OCI-M2 (cell line): ENCODE measurements at regions not wholly inside any gene's neighbourhood (a gene's known extent, or its start where the extent isn't known, plus 50 kb on each side); places are given as distances from the start of the nearest gene placed in this dataset.

ENCODE experiments used
- DNase-seq: peaks from one replicate; lab custom pipeline; 2025; ENCODE audit not compliant: unreplicated experiment; lab: John Stamatoyannopoulos, UW

DNA sequence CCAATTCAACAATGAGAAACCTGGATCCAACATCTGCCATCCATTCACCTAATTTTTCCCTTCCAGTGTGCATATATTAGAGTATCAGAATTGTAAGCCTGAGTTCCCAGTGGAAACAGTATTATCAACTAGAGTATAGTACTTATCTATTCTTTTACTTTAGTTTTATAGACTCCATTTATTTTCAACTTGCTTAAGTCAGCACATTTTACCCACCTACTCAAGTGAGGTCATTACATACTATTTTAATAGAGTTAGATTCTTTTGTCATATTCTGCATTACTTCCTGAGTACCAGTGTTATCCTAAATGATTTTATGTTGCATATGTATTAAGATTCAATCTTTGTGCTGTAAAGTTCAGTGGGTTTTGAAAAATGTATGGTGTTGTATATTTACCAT lies 1393.3 kb downstream of the MAT2B start:
- DNase-seq, result no peak

DNA sequence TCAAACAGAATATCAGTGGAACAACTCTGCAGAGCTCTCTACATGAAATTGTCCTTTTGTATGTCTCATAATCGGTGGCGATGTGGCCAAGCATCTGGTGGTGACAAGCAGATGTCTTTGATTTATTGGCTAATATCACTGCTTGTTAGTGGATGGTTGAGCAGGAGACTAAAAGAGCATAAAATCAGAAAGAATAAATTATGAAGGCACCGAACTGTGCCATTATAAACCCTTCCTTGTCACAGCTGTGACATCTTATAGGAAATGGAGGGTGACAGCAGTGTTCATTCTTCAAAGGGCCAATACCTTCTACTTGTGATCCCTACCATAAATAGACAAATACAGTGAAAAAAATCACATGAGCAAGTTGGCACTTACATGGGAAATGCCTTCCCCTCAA lies 1404.3 kb downstream of the MAT2B start:
- DNase-seq, result no peak

DNA sequence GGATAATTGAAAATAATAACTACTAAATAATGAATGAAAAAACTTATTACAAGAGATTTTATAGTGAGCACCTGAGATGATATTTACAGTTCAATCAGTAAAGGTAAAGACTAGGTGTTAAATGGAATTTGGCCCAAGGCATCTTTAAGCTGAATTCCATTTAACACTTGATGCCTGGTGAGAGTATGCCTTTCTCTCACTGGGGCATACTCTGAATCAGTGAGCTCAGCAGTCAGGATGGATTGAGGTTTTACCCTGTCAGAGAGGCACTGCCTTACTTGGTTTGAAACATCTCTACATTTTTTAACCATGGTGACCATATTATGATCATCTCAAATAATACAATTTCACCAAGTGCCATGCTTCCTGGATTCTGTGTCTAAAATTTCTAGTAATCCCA lies 1416.3 kb downstream of the MAT2B start:
- no peak for DNase-seq

DNA sequence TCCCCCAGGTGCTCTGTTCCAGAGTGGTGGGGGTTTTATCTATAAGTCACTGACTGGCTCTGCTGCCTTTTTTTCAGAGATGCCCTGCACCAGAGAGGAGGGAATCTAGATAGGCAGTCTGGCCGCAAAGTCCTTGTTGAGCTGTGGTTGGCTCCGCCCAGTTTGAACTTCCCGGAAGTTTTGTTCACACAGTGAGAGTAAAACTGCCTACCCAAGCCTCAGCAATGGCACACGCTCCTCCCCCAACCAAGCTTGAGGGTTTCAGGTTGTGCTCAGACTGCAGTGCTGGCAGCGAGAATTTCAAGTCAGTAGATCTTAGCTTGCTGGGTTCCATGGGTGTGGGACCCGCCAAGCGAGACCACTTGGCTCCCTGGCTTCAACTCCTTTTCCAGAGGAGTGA lies 1428.6 kb downstream of the MAT2B start:
- DNase-seq, result no peak

- DNase-seq, result no peak
Measured at GRCh38 chr5:164934561-164934960, 1429.1 kb downstream of the MAT2B start.

DNA sequence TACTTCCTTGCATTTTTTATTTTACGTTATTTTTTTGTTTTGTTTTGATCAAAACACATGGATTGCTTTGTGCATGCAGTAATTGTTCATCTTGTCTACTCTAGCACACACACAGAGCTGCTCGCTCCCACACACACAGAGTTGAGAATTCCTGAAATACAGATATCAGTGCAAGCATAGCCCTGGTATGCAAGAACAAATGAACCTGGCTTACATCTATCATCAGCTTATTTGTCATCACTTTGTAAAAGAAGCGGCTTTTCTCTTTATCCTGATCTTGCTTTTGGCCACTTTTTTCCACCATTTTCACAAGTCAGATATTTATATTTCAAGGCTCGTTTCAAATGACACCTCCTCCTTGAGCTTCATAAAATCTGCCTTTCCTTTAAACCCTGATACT lies 1435.7 kb downstream of the MAT2B start:
- no peak for DNase-seq

GRCh38 chr5:164950927-164951326 lies 1445.5 kb downstream of the MAT2B start:
- DNase-seq, result no peak

DNA sequence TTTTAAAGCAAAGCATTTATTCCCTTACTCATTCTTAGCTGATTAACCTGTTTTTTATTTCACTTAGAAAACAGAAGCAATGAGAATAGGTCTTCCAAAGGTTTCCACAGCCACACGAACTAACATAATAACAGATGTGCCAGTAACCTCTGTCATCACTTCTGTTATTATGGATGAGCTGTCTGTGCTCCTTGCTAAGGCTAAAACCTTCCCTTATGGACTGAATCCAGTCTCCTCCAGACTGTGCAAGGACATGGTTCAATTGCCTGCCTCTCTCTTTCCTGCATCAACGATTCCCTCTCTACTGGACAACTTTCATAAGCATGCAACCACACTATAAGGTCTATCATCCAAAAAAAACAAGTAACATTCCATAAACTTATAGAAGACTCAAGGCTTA lies 1446.2 kb downstream of the MAT2B start:
- DNase-seq, result no peak

DNA sequence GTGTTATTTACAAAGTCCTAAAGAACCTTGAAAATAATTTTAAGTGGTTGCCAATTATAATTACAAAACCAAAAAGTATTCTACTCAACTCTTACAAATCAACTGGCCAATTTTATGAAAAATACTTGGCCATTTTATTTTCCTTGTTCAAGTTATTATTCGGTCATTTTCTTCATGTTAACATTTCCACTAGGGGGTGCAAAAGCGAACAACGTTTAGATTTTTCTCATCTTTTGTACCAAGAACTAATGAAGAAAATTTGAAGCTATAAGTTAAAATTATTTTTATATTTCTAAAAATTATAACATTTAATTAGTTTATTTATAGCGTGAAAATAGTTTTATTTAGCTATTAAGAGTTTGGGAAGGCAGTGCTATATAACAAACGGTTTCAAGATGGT lies 1453.3 kb downstream of the MAT2B start:
- DNase-seq, result no peak

DNA sequence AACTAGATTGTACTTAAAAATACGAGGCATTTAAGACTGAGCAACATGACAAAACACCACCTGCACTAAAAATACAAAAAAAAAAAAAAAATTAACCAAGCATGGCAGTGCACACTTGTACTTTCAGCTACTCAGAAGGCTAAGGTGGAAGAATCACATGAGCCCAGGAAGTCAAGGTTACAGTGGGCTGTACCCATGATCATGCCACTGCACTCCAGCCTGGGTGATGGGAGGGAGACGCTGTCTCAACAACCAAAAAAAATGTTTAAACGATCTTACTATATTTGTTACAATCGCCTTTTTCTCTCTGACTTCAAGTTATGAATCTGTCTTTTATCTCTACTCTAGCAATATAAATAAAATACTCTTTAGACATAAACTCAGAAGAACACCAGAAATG lies 1454.3 kb downstream of the MAT2B start:
- DNase-seq, result no peak

GRCh38 chr5:164962329-164962961 lies 1457.0 kb downstream of the MAT2B start:
- no peak for DNase-seq

- no peak for DNase-seq
Measured at GRCh38 chr5:164966611-164967010, 1461.2 kb downstream of the MAT2B start.

DNA sequence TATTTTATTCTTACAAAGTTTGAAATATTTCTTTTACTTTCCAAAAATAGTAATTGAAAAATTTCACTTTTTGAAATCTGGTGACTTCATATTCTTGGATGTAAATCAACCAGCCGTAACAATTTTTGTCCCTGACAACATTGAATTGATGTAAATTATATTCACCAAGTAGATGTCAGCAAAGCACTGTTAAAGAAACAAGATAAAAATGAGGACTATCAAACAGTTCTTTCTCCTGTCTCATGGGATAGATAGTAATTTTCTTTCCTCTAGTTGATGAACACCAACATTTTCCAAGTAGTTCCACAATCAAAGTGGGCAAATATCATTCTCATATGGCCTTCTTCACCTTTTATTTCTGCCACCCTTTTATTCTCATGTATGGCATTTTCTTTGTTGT lies 1461.9 kb downstream of the MAT2B start:
- no peak for DNase-seq

- DNase-seq, result no peak
Measured at GRCh38 chr5:164972973-164973372, 1467.6 kb downstream of the MAT2B start.

- DNase-seq, result no peak
Measured at GRCh38 chr5:164975986-164976385, 1470.6 kb downstream of the MAT2B start.

DNA sequence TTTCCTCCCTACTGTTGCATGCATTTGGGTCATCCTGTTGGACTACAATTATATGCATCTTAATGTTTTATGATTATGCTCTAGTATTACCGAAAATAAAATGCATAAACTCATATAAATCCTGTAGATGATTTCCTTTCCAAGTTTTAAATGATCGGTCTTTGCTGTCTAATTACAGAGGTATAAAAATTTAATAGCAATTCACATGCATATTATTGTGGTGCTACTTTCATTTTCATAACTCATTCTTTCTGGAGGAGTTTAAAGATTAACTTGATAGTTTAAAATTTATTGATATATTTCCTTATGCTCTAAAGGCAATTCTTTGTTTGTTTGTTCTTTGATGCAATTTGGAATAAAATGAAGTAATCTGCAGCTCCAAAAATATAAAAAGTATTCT lies 1475.1 kb downstream of the MAT2B start:
- DNase-seq, result no peak

- no peak for DNase-seq
Measured at GRCh38 chr5:164998142-164998541, 1492.7 kb downstream of the MAT2B start.

- no peak for DNase-seq
Measured at GRCh38 chr5:164998590-164998989, 1493.2 kb downstream of the MAT2B start.

DNA sequence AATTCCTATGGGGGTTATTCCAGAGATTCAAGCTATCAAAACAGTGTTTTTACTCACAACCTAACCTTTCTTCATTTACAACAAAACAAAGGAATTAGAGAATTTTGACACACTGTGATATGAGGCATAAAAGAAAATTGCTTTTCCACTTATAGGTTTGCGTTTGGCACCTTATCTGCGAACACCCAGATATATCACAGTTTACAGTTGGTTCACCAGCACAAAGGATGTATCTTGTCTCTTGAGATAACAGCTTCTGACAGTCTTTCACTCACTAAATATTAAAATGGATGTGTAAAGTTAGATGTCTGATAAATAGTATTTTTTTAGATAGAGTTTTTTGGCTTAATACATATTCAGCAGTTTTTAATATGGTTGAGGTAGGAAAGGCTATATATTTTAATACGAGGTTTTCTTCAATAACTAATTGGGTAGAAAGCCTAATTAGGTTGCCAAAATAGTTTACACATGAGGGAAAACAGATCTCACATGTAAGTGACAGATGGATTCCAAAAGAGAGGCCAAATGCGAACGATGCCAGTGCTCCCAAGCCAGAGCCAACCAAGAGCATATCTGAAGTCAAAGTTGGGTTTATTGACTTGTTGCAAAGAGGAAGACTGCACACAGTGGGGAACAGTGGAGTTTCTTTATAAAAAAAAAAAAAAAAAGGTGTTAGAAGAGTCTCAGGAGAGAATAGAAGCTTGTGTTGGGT lies 1495.2 kb downstream of the MAT2B start:
- DNase-seq, result no peak

DNA sequence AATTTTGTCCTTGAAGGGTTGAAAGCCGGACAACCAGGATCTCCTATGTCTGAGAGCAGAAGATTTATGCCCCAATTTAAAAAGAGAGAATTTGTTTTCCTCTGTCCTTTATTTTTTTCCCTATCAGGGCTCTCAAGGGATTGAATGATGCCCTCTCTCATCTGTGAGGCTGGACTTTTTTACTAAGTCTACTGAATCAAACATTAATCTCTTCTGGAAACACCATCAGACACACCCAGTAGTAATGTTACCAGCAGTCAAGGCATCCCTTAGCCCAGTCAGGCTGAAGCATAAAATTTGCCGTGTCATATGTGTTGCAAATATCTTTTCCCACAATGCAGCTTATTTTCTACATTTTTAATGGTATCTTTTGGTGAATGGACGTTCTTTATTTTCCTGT lies 1497.9 kb downstream of the MAT2B start:
- DNase-seq, result no peak

GRCh38 chr5:165004175-165004574 lies 1498.8 kb downstream of the MAT2B start:
- no peak for DNase-seq

DNA sequence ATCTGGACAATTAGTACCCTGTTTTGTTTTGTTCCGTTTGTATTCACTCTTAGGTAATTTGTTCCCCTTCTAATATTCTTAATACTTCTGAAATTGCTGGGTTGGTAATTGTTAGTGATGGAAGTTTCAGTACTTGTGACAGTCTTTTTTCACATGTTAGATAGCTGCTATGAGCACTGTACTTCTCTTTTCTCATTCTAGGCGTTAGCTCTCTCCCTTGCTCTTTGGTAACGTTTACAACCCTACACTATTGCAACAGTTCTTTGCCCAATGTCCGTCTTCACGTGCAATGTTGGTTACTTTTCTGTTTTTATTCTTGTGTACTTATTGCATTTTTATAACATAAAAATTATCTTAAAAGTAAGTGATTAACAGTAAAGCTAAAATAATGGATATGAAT lies 1509.0 kb downstream of the MAT2B start:
- no peak for DNase-seq

GRCh38 chr5:165015126-165015525 lies 1509.7 kb downstream of the MAT2B start:
- no peak for DNase-seq
